ENCODE measurements at regions not wholly inside any gene's neighbourhood (a gene's known extent, or its start where the extent isn't known, plus 50 kb on each side); places are given as distances from the start of the nearest gene placed in this dataset.
"Not testable (repeated sequence)": the region's sequence is repeated elsewhere in the genome, so short reads cannot be mapped to it uniquely, and the experiment has no call there.

DNA sequence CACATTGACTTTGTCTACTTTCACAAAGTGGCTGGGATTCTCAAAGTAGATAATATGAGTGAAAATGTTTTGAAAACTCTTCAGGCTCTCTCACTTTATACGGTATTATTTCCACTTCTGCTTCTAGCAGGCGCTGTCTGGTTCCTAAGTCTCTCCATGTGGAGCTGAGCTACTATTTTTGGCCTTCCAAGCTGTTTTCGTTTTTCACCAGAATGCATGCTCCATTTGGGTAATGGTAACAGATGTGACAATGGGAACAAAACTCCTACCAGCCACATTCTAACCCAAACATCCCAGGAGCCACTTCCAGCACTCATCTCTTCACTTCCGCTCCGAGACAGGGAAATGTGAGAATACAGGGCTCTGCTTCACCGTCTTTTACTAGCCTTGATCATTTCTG lies 586.7 kb downstream of the NTRK3 start:
- Mint-ChIP-seq H3K36me3 (ENCODE audit: low read depth) (peaks cover 4% of the 10 kb centered on the region), H3K27me3 (ENCODE audit: low read depth, poor library complexity) (peaks cover 3% of the 10 kb centered on the region), H3K4me1 (peaks cover 5% of the 10 kb centered on the region), H3K9me3 (peaks cover 34% of the 10 kb centered on the region), H3K4me3 (no peak overlapping the region), H3K27ac (no peak overlapping the region)
- DNase-seq, result no peak
- TF ChIP-seq, protein P1, sequence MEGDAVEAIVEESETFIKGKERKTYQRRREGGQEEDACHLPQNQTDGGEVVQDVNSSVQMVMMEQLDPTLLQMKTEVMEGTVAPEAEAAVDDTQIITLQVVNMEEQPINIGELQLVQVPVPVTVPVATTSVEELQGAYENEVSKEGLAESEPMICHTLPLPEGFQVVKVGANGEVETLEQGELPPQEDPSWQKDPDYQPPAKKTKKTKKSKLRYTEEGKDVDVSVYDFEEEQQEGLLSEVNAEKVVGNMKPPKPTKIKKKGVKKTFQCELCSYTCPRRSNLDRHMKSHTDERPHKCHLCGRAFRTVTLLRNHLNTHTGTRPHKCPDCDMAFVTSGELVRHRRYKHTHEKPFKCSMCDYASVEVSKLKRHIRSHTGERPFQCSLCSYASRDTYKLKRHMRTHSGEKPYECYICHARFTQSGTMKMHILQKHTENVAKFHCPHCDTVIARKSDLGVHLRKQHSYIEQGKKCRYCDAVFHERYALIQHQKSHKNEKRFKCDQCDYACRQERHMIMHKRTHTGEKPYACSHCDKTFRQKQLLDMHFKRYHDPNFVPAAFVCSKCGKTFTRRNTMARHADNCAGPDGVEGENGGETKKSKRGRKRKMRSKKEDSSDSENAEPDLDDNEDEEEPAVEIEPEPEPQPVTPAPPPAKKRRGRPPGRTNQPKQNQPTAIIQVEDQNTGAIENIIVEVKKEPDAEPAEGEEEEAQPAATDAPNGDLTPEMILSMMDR (IDR thresholded peaks at IDR 0.05), result no peak

DNA sequence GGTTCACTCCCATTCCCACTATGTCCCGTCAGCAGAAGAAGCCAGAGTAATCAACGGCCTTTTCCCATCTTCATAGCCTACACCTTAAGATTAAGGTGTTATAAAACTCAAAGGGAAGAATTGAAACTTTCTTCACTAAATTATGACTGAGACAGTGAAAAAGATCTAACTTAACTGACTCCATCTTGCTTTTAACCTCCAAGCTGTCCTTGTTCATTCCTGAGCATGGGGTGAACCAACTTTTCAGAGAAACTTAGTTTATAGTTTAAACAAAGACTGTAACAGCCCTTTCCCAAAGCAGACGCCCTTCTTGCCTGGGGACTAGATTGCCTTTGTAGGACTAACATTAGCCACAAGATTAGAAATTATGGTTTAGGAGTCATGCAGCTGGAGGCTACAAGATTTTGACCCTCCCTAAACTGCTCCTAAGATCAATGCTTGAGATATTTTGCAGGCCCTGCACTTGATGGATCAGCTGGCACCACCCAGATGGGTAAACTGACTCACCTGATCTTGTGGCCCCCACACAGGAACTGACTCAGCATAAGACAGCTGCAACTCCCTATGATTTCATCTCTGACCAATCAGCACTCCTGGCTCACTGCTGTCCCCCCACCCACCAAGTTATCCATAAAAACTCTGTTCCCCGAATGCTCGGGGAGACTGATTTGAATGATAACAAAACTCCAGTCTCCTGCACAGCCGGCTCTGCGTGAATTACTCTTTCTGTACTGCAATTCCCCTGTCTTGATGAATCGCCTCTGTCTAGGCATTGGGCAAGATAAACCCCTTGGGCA lies 587.6 kb downstream of the NTRK3 start:
- H3K4me3 Mint-ChIP-seq; H3K27me3 Mint-ChIP-seq (ENCODE audit: low read depth, poor library complexity); H3K36me3 Mint-ChIP-seq (ENCODE audit: low read depth); DNase-seq; H3K27ac Mint-ChIP-seq; H3K4me1 Mint-ChIP-seq: not testable (repeated sequence)
- peaks cover 37% of the 10 kb centered on the region for H3K9me3 Mint-ChIP-seq

DNA sequence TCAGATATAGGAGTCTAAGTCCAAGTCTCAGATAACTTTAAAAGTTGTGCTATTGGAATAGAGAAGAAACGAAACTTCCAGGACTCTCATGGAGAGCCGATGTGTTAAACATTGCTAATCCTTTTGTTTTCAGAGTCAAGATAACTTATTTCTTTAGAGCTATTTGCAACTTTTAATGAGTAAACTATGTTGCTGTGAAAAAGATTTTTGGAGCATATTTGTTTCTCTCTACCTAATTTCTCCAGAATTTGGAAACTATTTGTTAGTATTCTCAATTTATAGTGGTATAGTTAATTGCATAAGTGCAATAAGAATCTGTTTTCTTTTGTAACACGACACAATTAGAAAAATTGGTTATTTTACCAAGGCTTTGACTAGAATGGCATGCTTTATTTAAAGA lies 588.9 kb downstream of the NTRK3 start:
- no peak overlapping the region for H3K27ac Mint-ChIP-seq
- no peak overlapping the region for H3K4me3 Mint-ChIP-seq
- H3K36me3 Mint-ChIP-seq (ENCODE audit: low read depth), result peaks cover 11% of the 10 kb centered on the region
- TF ChIP-seq, protein P1 (IDR thresholded peaks at IDR 0.05), result no peak
- peaks cover 5% of the 10 kb centered on the region for H3K4me1 Mint-ChIP-seq
- peaks cover 45% of the 10 kb centered on the region for H3K9me3 Mint-ChIP-seq
- H3K27me3 Mint-ChIP-seq (ENCODE audit: low read depth, poor library complexity), result peaks cover 3% of the 10 kb centered on the region
- DNase-seq, result no peak

DNA sequence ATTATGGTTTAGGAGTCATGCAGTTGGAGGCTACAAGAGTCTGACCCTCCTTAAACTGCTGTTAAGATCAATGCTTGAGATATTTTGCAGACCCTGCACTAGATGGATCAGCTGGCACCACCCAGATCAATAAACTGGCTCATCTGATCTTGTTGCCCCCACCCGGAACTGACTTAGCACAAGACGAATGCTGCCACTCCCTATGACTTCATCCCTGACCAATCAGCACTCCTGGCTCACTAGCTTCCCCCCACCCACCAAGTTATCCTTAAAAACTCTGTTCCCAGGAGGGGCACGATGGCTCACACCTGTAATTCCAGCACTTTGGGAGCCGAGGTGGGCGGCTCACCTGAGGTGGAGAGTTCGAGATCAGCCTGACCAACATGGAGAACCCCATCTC lies 594.0 kb downstream of the NTRK3 start:
- Mint-ChIP-seq H3K27me3 (ENCODE audit: low read depth, poor library complexity) (no peaks in the 10 kb centered on the region), H3K4me3 (no peak overlapping the region)
- TF ChIP-seq, protein P1 (IDR thresholded peaks at IDR 0.05), result no peak

DNA sequence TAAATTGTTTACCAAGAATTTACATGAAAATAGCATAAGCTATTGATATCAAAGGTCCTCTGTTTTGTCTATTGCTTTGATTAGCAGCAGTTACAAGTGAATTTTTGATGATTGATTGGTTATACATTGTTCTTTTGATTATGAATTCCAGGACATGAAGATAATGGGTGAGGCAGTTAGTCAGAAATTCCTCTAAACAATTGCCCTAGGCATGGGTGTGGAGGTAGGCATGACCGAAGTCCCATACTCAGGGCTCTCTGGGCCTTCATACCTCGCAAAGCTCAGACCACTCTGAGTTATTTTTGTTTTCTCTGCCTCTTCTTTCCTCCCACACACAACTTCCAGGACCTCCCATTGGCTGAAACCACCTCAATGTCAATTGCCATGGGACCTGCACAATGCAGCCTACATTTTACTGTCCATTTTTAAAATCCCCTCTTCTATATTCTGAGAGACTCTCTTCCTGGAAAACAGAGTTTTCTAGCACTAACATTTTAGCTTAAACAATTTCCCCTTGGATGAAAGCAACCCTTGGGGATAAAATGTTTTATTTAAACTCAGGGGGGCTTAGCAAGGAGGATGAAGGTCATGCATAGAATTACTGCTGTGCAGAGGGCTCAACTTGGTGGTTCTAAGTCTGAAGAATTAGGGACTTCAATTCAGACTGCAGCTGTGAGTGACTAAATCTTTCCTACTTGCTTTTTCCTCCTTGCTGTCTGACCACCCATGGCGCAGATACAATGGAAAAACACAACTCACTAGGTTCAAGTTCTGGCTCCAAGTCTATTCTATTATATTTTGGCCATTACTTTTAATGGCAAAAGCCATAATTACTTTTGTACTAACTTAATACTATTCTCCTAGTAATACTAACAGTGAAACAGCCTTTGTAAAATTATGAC lies 594.8 kb downstream of the NTRK3 start:
- Mint-ChIP-seq H3K4me3 (no peak overlapping the region), H3K36me3 (ENCODE audit: low read depth) (peaks cover 11% of the 10 kb centered on the region), H3K27me3 (ENCODE audit: low read depth, poor library complexity) (no peaks in the 10 kb centered on the region), H3K4me1 (peaks cover 7% of the 10 kb centered on the region), H3K27ac (no peak overlapping the region), H3K9me3 (peaks cover 27% of the 10 kb centered on the region)
- TF ChIP-seq, protein P1 (IDR thresholded peaks at IDR 0.05), result no peak
- no peak for DNase-seq

More for the DNA sequence above, 594.0 kb downstream of the NTRK3 start:
- H3K36me3 Mint-ChIP-seq (ENCODE audit: low read depth), result peaks cover 11% of the 10 kb centered on the region
- no peak overlapping the region for H3K27ac Mint-ChIP-seq
- H3K9me3 Mint-ChIP-seq, result peaks cover 32% of the 10 kb centered on the region
- no peak for DNase-seq
- H3K4me1 Mint-ChIP-seq, result peaks cover 7% of the 10 kb centered on the region

Data from nephron progenitor cell (in vitro differentiated cells).